GM23338 (cell line): ENCODE measurements at regions not wholly inside any gene's neighbourhood (a gene's known extent, or its start where the extent isn't known, plus 50 kb on each side); places are given as distances from the start of the nearest gene placed in this dataset.

Experiments
- CREB1 ChIP-seq: fragments of 250-450 bp; sonication (Bioruptor Pico); IDR thresholded peaks from 2 replicates; pipeline ENCODE4 v1.5.0; 2020; ENCODE audit warnings: low read depth, mild to moderate bottlenecking, moderate library complexity
- EZH2 ChIP-seq: fragments of 200-600 bp; sonication (generic); IDR thresholded peaks from one replicate; pipeline ENCODE4 v1.8.0; 2017; ENCODE audit warnings: antibody characterized with exemption, mild to moderate bottlenecking, low read depth; ENCODE audit not compliant: unreplicated experiment
- EZH2phosphoT487 ChIP-seq: fragments of 200-600 bp; sonication (generic); IDR thresholded peaks from one replicate; pipeline ENCODE4 v1.8.1; 2018; ENCODE audit warnings: antibody characterized with exemption; ENCODE audit not compliant: unreplicated experiment
- JUNB ChIP-seq: IDR thresholded peaks from one replicate; pipeline ENCODE4 v1.6.1; 2016; ENCODE audit warnings: antibody characterized with exemption; ENCODE audit not compliant: unreplicated experiment
- POLR2AphosphoS5 ChIP-seq: IDR thresholded peaks from 2 replicates; pipeline ENCODE4 v1.6.1; 2016; ENCODE audit warnings: antibody characterized with exemption, low read depth
- REST ChIP-seq: IDR thresholded peaks from one replicate; pipeline ENCODE4 v1.6.1; 2018; ENCODE audit warnings: antibody characterized with exemption; ENCODE audit not compliant: unreplicated experiment
- ZNF331 ChIP-seq: fragments of 250-450 bp; sonication (Bioruptor Pico); IDR thresholded peaks from 2 replicates; pipeline ENCODE4 v1.5.0; 2020; ENCODE audit warnings: low read depth, mild to moderate bottlenecking, moderate library complexity
- TF ChIP-seq, protein P1 (sequence below), 2 experiments: fragments of 200-600 bp in 1 of 2; sonication (generic) in 1 of 2; conservative IDR thresholded peaks; 2 replicates each; pipeline versions ENCODE4 v1.5.1 to v1.6.1; 2016 to 2017; ENCODE audit warnings: antibody characterized with exemption in 2 of 2, low read depth in 2 of 2, mild to moderate bottlenecking in 2 of 2, moderate library complexity in 1 of 2
- TF ChIP-seq, protein P2 (sequence below): IDR thresholded peaks from 2 replicates; pipeline ENCODE4 v1.6.1; 2016; ENCODE audit warnings: antibody characterized with exemption

GRCh38 chr4:181810711-181811110 lies 432.5 kb upstream of the TENM3 start:
- TF ChIP-seq POLR2AphosphoS5 (no peak), REST (no peak), JUNB (no peak), EZH2 (no peak), ZNF331 (CRISPR knock-in tag) (no peak), EZH2phosphoT487 (no peak), CREB1 (no peak)
- TF ChIP-seq, protein P1, sequence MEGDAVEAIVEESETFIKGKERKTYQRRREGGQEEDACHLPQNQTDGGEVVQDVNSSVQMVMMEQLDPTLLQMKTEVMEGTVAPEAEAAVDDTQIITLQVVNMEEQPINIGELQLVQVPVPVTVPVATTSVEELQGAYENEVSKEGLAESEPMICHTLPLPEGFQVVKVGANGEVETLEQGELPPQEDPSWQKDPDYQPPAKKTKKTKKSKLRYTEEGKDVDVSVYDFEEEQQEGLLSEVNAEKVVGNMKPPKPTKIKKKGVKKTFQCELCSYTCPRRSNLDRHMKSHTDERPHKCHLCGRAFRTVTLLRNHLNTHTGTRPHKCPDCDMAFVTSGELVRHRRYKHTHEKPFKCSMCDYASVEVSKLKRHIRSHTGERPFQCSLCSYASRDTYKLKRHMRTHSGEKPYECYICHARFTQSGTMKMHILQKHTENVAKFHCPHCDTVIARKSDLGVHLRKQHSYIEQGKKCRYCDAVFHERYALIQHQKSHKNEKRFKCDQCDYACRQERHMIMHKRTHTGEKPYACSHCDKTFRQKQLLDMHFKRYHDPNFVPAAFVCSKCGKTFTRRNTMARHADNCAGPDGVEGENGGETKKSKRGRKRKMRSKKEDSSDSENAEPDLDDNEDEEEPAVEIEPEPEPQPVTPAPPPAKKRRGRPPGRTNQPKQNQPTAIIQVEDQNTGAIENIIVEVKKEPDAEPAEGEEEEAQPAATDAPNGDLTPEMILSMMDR (conservative IDR thresholded peaks at IDR 0.05; ENCODE audit: low read depth in 2 of 2): no peak
- TF ChIP-seq, protein P2, sequence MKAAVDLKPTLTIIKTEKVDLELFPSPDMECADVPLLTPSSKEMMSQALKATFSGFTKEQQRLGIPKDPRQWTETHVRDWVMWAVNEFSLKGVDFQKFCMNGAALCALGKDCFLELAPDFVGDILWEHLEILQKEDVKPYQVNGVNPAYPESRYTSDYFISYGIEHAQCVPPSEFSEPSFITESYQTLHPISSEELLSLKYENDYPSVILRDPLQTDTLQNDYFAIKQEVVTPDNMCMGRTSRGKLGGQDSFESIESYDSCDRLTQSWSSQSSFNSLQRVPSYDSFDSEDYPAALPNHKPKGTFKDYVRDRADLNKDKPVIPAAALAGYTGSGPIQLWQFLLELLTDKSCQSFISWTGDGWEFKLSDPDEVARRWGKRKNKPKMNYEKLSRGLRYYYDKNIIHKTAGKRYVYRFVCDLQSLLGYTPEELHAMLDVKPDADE: no peak
